Tibial nerve (tissue), 4 donors: ENCODE measurements at regions not wholly inside any gene's neighbourhood (a gene's known extent, or its start where the extent isn't known, plus 50 kb on each side); places are given as distances from the start of the nearest gene placed in this dataset.

Source experiments
- EP300 ChIP-seq, 2 donors: sonication (generic); formaldehyde crosslinking; IDR thresholded peaks; one replicate each; pipeline ENCODE4 v1.6.1; 2017; ENCODE audit warnings: antibody characterized with exemption in 2 of 2, mild to moderate bottlenecking in 1 of 2
- TF ChIP-seq, protein P1 (sequence below), 5 experiments: fragments of 200-600 bp in 3 of 5; fragments of 450-650 bp in 2 of 5; sonication (generic) in 3 of 5; IDR thresholded peaks; one replicate each; pipeline ENCODE4 v1.5.1; 2016 to 2019; ENCODE audit warnings: antibody characterized with exemption in 5 of 5, mild to moderate bottlenecking in 3 of 5, moderate library complexity in 2 of 5

DNA sequence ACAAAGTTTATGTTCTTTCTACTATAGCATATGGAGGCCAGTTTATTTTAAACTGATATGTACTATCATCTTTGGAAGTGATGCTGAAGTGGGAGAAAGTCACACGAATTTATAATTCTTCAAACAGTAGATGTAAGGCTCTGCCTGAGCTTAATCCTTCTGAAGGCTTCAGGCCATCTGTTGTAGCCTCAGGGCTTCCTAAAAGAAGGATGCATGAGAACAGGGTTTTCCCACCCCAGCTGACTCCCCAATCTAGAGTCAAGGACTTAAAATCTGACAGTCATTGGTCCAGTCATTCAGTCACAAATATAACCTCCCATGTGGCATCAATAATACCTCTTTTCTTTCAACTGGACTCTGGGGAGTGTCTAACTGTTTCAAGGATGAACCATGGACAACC, 330.5 kb downstream of the KCNS3 start:
- no peak for TF ChIP-seq EP300 (IDR thresholded peaks at IDR 0.05)
- TF ChIP-seq, protein P1, sequence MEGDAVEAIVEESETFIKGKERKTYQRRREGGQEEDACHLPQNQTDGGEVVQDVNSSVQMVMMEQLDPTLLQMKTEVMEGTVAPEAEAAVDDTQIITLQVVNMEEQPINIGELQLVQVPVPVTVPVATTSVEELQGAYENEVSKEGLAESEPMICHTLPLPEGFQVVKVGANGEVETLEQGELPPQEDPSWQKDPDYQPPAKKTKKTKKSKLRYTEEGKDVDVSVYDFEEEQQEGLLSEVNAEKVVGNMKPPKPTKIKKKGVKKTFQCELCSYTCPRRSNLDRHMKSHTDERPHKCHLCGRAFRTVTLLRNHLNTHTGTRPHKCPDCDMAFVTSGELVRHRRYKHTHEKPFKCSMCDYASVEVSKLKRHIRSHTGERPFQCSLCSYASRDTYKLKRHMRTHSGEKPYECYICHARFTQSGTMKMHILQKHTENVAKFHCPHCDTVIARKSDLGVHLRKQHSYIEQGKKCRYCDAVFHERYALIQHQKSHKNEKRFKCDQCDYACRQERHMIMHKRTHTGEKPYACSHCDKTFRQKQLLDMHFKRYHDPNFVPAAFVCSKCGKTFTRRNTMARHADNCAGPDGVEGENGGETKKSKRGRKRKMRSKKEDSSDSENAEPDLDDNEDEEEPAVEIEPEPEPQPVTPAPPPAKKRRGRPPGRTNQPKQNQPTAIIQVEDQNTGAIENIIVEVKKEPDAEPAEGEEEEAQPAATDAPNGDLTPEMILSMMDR (IDR thresholded peaks at IDR 0.05): no peak
